ENCODE measurements at regions not wholly inside any gene's neighbourhood (a gene's known extent, or its start where the extent isn't known, plus 50 kb on each side); places are given as distances from the start of the nearest gene placed in this dataset.

DNA sequence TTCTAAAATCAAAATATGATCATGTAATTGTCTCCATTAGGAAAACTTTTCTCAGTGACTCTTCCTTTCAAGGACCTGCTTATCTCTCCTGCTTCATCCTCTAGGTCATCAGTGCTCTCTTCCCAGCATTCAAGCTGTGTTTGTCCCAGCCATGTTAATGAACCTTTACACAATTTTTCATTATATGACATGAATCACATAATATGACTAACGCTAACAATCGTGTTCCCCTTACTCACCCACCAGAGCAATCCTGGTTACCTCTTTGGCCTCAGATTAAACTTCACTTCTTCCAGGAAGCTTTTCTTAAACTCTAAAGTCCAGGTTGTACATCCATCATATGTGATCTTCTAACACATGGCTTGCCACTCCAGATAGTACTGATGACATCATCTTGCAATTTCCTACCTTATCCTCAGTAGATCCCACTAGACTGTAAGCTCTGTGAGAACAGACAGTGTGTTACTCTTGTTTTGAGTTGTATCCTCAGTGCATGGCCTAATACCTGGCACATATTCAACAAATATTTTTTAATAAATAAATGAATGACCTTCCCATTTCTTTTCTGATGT is 882.9 kb upstream of the ZEB2 start:
- TF ChIP-seq, protein P1, sequence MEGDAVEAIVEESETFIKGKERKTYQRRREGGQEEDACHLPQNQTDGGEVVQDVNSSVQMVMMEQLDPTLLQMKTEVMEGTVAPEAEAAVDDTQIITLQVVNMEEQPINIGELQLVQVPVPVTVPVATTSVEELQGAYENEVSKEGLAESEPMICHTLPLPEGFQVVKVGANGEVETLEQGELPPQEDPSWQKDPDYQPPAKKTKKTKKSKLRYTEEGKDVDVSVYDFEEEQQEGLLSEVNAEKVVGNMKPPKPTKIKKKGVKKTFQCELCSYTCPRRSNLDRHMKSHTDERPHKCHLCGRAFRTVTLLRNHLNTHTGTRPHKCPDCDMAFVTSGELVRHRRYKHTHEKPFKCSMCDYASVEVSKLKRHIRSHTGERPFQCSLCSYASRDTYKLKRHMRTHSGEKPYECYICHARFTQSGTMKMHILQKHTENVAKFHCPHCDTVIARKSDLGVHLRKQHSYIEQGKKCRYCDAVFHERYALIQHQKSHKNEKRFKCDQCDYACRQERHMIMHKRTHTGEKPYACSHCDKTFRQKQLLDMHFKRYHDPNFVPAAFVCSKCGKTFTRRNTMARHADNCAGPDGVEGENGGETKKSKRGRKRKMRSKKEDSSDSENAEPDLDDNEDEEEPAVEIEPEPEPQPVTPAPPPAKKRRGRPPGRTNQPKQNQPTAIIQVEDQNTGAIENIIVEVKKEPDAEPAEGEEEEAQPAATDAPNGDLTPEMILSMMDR (IDR thresholded peaks at IDR 0.05; ENCODE audit: insufficient read depth, low read depth, low read length): no peak
- no peak for TF ChIP-seq EZH2 (IDR thresholded peaks at IDR 0.05; ENCODE audit: insufficient read depth, low read length)

All from astrocyte (in vitro differentiated cells and primary cell).